GM21423 (cell line): ENCODE measurements at regions not wholly inside any gene's neighbourhood (a gene's known extent, or its start where the extent isn't known, plus 50 kb on each side); places are given as distances from the start of the nearest gene placed in this dataset.

Source experiments
- ATAC-seq: cut with Tn5 transposase; IDR thresholded peaks from one replicate; pipeline ENCODE4 v1.9.1; 2021; ENCODE audit warnings: mild to moderate bottlenecking, moderate library complexity; ENCODE audit not compliant: unreplicated experiment

- no peak for ATAC-seq
Observed at GRCh38 chr2:129144082-129144791, 825.6 kb upstream of the HS6ST1 start.

GRCh38 chr2:129152514-129152913, 827.0 kb upstream of the RAB6C start:
- ATAC-seq: no peak

GRCh38 chr2:129160879-129161278, 818.6 kb upstream of the RAB6C start:
- no peak for ATAC-seq

- ATAC-seq: no peak
Observed at GRCh38 chr2:129164220-129164949, 815.1 kb upstream of the RAB6C start.

GRCh38 chr2:129165006-129165405, 814.5 kb upstream of the RAB6C start:
- no peak for ATAC-seq

- no peak for ATAC-seq
Observed at GRCh38 chr2:129167456-129167855, 812.0 kb upstream of the RAB6C start.

- no peak for ATAC-seq
Observed at GRCh38 chr2:129170570-129170969, 808.9 kb upstream of the RAB6C start.

- no peak for ATAC-seq
Observed at GRCh38 chr2:129174143-129174542, 805.3 kb upstream of the RAB6C start.

GRCh38 chr2:129175051-129175450, 804.4 kb upstream of the RAB6C start:
- no peak for ATAC-seq

- ATAC-seq: no peak
Observed at GRCh38 chr2:129176375-129176774, 803.1 kb upstream of the RAB6C start.

- no peak for ATAC-seq
Observed at GRCh38 chr2:129178356-129178755, 801.1 kb upstream of the RAB6C start.

GRCh38 chr2:129179199-129179598, 800.3 kb upstream of the RAB6C start:
- ATAC-seq: no peak

GRCh38 chr2:129180124-129180716, 799.2 kb upstream of the RAB6C start:
- no peak for ATAC-seq

GRCh38 chr2:129181433-129181832, 798.0 kb upstream of the RAB6C start:
- no peak for ATAC-seq

- no peak for ATAC-seq
Observed at GRCh38 chr2:129181963-129182362, 797.5 kb upstream of the RAB6C start.

GRCh38 chr2:129187343-129187742, 792.1 kb upstream of the RAB6C start:
- no peak for ATAC-seq

- no peak for ATAC-seq
Observed at GRCh38 chr2:129188451-129188850, 791.0 kb upstream of the RAB6C start.

GRCh38 chr2:129189617-129190319, 789.7 kb upstream of the RAB6C start:
- ATAC-seq: no peak

- no peak for ATAC-seq
Observed at GRCh38 chr2:129190494-129190893, 789.0 kb upstream of the RAB6C start.

GRCh38 chr2:129191530-129191929, 787.9 kb upstream of the RAB6C start:
- no peak for ATAC-seq

- no peak for ATAC-seq
Observed at GRCh38 chr2:129192117-129192516, 787.3 kb upstream of the RAB6C start.
